ENCODE measurements at regions not wholly inside any gene's neighbourhood (a gene's known extent, or its start where the extent isn't known, plus 50 kb on each side); places are given as distances from the start of the nearest gene placed in this dataset.

GRCh38 chr1:237998581-237998980 is 107.9 kb upstream of the ZP4 start:
- no peak for DNase-seq

DNA sequence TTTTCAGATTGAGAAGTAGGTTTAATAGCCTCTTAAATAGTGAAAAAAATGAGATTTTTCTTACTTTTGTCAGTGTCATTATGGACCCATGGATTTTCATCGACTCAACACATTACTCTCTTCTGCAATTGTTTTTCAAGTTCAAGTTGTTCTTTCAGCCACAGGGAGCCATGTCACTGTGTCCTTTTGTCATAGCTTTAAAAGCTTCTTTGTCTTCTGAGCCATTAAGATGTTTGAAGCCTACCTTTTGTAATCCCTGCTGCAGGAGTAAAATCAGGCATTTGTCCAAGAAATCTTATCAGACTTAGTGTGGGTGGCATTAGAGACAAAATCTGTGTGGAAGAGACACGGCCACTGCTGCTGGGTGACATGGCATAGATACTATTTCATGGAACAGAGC is 92.8 kb upstream of the ZP4 start:
- DNase-seq: no peak

DNA sequence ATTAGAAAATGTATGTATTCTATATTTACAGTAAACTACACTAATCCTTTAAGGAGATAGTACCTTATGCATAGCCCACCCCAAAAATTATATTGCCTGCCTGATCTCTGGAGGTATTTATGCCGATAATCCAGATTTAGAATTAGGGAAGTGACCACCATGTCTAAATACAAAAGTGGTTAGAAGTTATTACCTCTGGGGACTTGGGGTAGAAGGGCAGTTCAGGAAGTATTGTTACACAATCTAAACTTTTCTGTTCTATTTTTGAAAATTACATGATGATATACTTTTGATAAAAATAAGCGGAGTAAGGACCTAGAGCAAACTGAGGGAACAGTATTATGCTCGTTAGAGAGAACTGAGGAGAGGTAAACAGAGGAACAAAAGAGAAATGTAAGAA is 90.5 kb upstream of the ZP4 start:
- no peak for DNase-seq

GRCh38 chr1:237976331-237976730 is 85.6 kb upstream of the ZP4 start:
- no peak for DNase-seq

GRCh38 chr1:237975903-237976302 is 85.2 kb upstream of the ZP4 start:
- DNase-seq: no peak

GRCh38 chr1:237975376-237975775 is 84.7 kb upstream of the ZP4 start:
- no peak for DNase-seq

GRCh38 chr1:237972186-237972585 is 81.5 kb upstream of the ZP4 start:
- no peak for DNase-seq

GRCh38 chr1:237962985-237963384 is 72.3 kb upstream of the ZP4 start:
- DNase-seq: no peak

DNA sequence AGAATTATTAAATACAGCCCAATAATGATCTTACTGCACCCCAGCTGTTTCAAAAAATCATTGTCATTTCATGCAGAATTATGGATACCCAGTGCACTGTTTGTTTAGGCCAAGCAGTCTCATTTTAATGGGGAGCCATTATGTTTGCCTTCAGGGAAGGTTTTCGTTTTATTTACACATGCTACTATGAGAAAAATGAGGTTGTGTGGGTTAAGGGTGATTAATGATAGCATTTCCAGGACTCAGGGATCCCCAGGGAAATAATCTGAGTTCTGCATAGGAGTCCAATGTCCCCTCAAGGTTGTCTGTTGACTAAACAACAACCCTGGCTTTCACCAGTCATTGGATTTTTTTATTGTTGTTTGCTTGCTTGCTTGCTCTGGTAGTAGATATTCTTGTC is 71.0 kb upstream of the ZP4 start:
- DNase-seq: no peak

- no peak for DNase-seq
These were observed 69.1 kb upstream of the ZP4 start for GRCh38 chr1:237959838-237960237.

GRCh38 chr1:237953238-237953637 is 62.5 kb upstream of the ZP4 start:
- DNase-seq: no peak

Data from renal pelvis (tissue), 1 donor.